Trophoblast cell (in vitro differentiated cells and primary cell): ENCODE measurements at regions not wholly inside any gene's neighbourhood (a gene's known extent, or its start where the extent isn't known, plus 50 kb on each side); places are given as distances from the start of the nearest gene placed in this dataset.

Source experiments
- DNase-seq, 2 donors: peaks; one replicate each; pipeline ENCODE4 v3.0.0-alpha.2; 2016
- H2AFZ ChIP-seq: 2 replicates; pipeline ENCODE4 v1.6.1; 2013; ENCODE audit warnings: low read length, moderate library complexity, mild to moderate bottlenecking; ENCODE audit not compliant: insufficient read depth, poor library complexity
- H2AK5ac ChIP-seq: 2 replicates; pipeline ENCODE4 v1.6.1; 2013; ENCODE audit warnings: mild to moderate bottlenecking, low read length
- H2BK120ac ChIP-seq: 2 replicates; pipeline ENCODE4 v1.6.1; 2013; ENCODE audit warnings: low read length, mild to moderate bottlenecking, moderate library complexity; ENCODE audit not compliant: insufficient read depth, poor library complexity
- H2BK12ac ChIP-seq: 2 replicates; pipeline ENCODE4 v1.6.1; 2013; ENCODE audit warnings: mild to moderate bottlenecking, low read length, moderate library complexity
- H2BK5ac ChIP-seq: 2 replicates; pipeline ENCODE4 v1.6.1; 2013; ENCODE audit warnings: low read length, low read depth, moderate library complexity, mild to moderate bottlenecking; ENCODE audit not compliant: poor library complexity
- H3K14ac ChIP-seq: 2 replicates; pipeline ENCODE4 v1.6.1; 2013; ENCODE audit warnings: mild to moderate bottlenecking, low read length
- H3K18ac ChIP-seq: 2 replicates; pipeline ENCODE4 v1.6.1; 2013; ENCODE audit warnings: mild to moderate bottlenecking, low read length
- H3K23ac ChIP-seq: 2 replicates; pipeline ENCODE4 v1.6.1; 2013; ENCODE audit warnings: low read length
- H3K27ac ChIP-seq: 2 replicates; pipeline ENCODE4 v1.5.1; 2013; ENCODE audit warnings: low read depth, mild to moderate bottlenecking, inconsistent platforms, low read length, moderate library complexity
- H3K27me3 ChIP-seq: 2 replicates; pipeline ENCODE4 v1.6.1; 2013; ENCODE audit warnings: inconsistent platforms, mild to moderate bottlenecking, low read length, moderate library complexity; ENCODE audit not compliant: insufficient read depth
- H3K36me3 ChIP-seq, 2 experiments: 1 replicate in 1 of 2; 2 replicates in 1 of 2; pipeline ENCODE4 v1.6.1; 2013; ENCODE audit warnings: low read length in 2 of 2, mild to moderate bottlenecking in 2 of 2, moderate library complexity in 1 of 2; ENCODE audit not compliant: insufficient read depth in 2 of 2, control insufficient read depth in 1 of 2
- H3K4ac ChIP-seq: 2 replicates; pipeline ENCODE4 v1.6.1; 2013; ENCODE audit warnings: low read depth, mild to moderate bottlenecking, low read length, moderate library complexity
- H3K4me1 ChIP-seq, 2 experiments: 1 replicate in 1 of 2; 2 replicates in 1 of 2; pipeline ENCODE4 v1.6.1; 2013; ENCODE audit warnings: low read length in 2 of 2, mild to moderate bottlenecking in 2 of 2, moderate library complexity in 1 of 2; ENCODE audit not compliant: insufficient read depth in 2 of 2, control insufficient read depth in 1 of 2
- H3K4me2 ChIP-seq: 2 replicates; pipeline ENCODE4 v1.6.1; 2013; ENCODE audit warnings: inconsistent platforms, mild to moderate bottlenecking, low read length, moderate library complexity
- H3K4me3 ChIP-seq: 2 replicates; pipeline ENCODE4 v1.5.1; 2013; ENCODE audit warnings: mild to moderate bottlenecking, low read depth, low read length, inconsistent platforms
- H3K79me1 ChIP-seq: one replicate; pipeline ENCODE4 v1.6.1; 2013; ENCODE audit warnings: low read length
- H3K79me2 ChIP-seq: 2 replicates; pipeline ENCODE4 v1.6.1; 2013; ENCODE audit warnings: low read length, mild to moderate bottlenecking; ENCODE audit not compliant: control insufficient read depth, insufficient read depth, poor library complexity
- H3K9ac ChIP-seq: 2 replicates; pipeline ENCODE4 v1.6.1; 2013; ENCODE audit warnings: mild to moderate bottlenecking, low read length
- H3K9me3 ChIP-seq: 2 replicates; pipeline ENCODE4 v1.6.1; 2013; ENCODE audit warnings: low read depth, mild to moderate bottlenecking, control low read depth, inconsistent platforms, low read length; ENCODE audit not compliant: insufficient read depth
- H4K12ac ChIP-seq: 2 replicates; pipeline ENCODE4 v1.6.1; 2013; ENCODE audit warnings: low read depth, mild to moderate bottlenecking, low read length, moderate library complexity
- H4K8ac ChIP-seq: 2 replicates; pipeline ENCODE4 v1.6.1; 2013; ENCODE audit warnings: low read depth, mild to moderate bottlenecking, low read length, moderate library complexity
- H4K91ac ChIP-seq: one replicate; pipeline ENCODE4 v1.6.1; 2013; ENCODE audit warnings: low read depth, mild to moderate bottlenecking, low read length, moderate library complexity
- WGBS: extraction: QIAGEN DNeasy Blood & Tissue Kit; methylation state at CpG from one replicate; pipeline ENCODE4 v1.1.7; 2013; ENCODE audit warnings: missing lambda C conversion rate; ENCODE audit not compliant: insufficient read length, insufficient coverage; ENCODE audit errors: extremely low coverage; 5-methylcytosine and 5-hydroxymethylcytosine counted together

DNA sequence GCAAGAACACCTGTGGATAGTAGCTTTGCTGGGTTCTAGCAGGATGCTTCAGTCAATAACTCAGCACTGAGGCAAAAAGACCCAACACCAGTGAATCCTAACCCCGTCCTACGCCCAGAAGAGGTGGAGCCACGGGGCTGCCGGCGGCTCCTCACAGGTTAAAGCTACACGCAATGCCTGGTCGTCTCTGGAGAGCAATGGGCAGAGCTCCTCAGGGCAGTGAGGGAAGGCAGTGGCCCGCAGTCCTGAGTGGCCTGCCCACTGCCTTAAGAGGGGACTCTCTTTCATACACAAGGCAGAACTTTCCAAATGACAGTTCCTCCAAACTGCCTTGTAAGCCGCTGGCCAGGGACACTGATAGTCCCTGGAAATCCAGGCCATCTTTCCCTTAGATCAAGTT, 244.2 kb upstream of the IRX2 start:
- H3K9me3 ChIP-seq, result no peaks in the 10 kb centered on the region
- no CpG with 5 or more reads among the region's 9 CpGs for WGBS
- H2BK12ac ChIP-seq, result no peak overlapping the region
- H2AFZ ChIP-seq, result no peak overlapping the region
- no peak overlapping the region for H3K18ac ChIP-seq
- H4K8ac ChIP-seq, result no peak overlapping the region
- H3K4me1 ChIP-seq, result peaks cover 7% of the 10 kb centered on the region in 2 experiments
- no peak overlapping the region for H4K91ac ChIP-seq
- no peak for DNase-seq
- no peaks in the 10 kb centered on the region for H3K36me3 ChIP-seq
- no peak overlapping the region for H3K4me2 ChIP-seq
- no peaks in the 10 kb centered on the region for H3K79me2 ChIP-seq
- H3K27me3 ChIP-seq, result no peaks in the 10 kb centered on the region
- H2BK120ac ChIP-seq, result no peak overlapping the region
- no peak overlapping the region for H3K4ac ChIP-seq
- no peak overlapping the region for H2BK5ac ChIP-seq
- H3K27ac ChIP-seq, result no peak overlapping the region
- H3K79me1 ChIP-seq, result no peaks in the 10 kb centered on the region
- H3K4me3 ChIP-seq, result no peak overlapping the region
- H3K23ac ChIP-seq, result no peak overlapping the region
- H2AK5ac ChIP-seq, result no peak overlapping the region
- H3K9ac ChIP-seq, result peak overlapping the region; percentile 36
- no peak overlapping the region for H3K14ac ChIP-seq
- no peak overlapping the region for H4K12ac ChIP-seq

GRCh38 chr5:2995035-2995434, 243.6 kb upstream of the IRX2 start:
- H2BK120ac ChIP-seq, result no peak overlapping the region
- H3K79me1 ChIP-seq, result no peaks in the 10 kb centered on the region
- H3K27ac ChIP-seq, result no peak overlapping the region

DNA sequence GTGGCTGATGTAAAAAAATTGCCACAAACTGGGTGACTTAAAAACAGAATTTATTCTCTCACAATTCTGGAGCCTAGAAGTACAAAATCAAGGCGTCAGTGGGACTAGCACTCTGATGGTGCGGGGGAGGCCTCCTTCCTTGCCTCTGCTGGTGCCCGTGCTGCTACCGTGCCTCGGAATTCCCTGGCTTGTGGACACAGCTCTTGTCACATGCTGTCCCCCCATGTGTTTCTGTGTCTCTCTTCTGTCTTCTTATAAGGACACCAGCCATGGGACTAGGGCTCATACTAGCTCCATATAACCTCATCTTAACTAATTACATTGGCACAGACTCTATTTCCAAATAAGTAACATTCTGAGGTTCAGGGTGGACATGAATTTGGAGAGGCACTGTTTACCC, 242.3 kb upstream of the IRX2 start:
- DNase-seq, result no peak
- no peak overlapping the region for H3K23ac ChIP-seq
- H2AFZ ChIP-seq, result no peak overlapping the region
- H3K4ac ChIP-seq, result no peak overlapping the region
- no peak overlapping the region for H4K8ac ChIP-seq
- no peaks in the 10 kb centered on the region for H3K79me1 ChIP-seq
- H4K12ac ChIP-seq, result no peak overlapping the region
- whole genome bisulfite sequencing, result no CpG with 5 or more reads among the region's 5 CpGs
- no peaks in the 10 kb centered on the region for H3K9me3 ChIP-seq
- no peak overlapping the region for H3K4me3 ChIP-seq
- no peak overlapping the region for H2AK5ac ChIP-seq
- H4K91ac ChIP-seq, result no peak overlapping the region
- no peak overlapping the region for H3K18ac ChIP-seq
- peaks cover 7% of the 10 kb centered on the region in 2 experiments for H3K4me1 ChIP-seq
- H3K36me3 ChIP-seq, result no peaks in the 10 kb centered on the region
- no peak overlapping the region for H2BK120ac ChIP-seq
- no peaks in the 10 kb centered on the region for H3K27me3 ChIP-seq
- no peak overlapping the region for H2BK12ac ChIP-seq
- no peak overlapping the region for H3K14ac ChIP-seq
- H3K4me2 ChIP-seq, result no peak overlapping the region
- no peak overlapping the region for H3K27ac ChIP-seq
- H3K79me2 ChIP-seq, result no peaks in the 10 kb centered on the region
- no peak overlapping the region for H2BK5ac ChIP-seq
- H3K9ac ChIP-seq, result no peak overlapping the region

More at GRCh38 chr5:2995035-2995434, 243.6 kb upstream of the IRX2 start:
- Histone ChIP-seq H3K4me3 (no peak overlapping the region), H2BK5ac (no peak overlapping the region), H3K4me1 (peaks cover 7% of the 10 kb centered on the region in 2 experiments), H3K36me3 (no peaks in the 10 kb centered on the region), H3K23ac (no peak overlapping the region), H4K91ac (no peak overlapping the region), H3K18ac (no peak overlapping the region), H3K79me2 (no peaks in the 10 kb centered on the region), H2AFZ (no peak overlapping the region), H3K4me2 (no peak overlapping the region), H4K8ac (no peak overlapping the region), H3K9ac (no peak overlapping the region), H3K27me3 (no peaks in the 10 kb centered on the region), H3K4ac (no peak overlapping the region), H3K14ac (no peak overlapping the region), H2BK12ac (no peak overlapping the region), H4K12ac (no peak overlapping the region), H3K9me3 (no peaks in the 10 kb centered on the region), H2AK5ac (no peak overlapping the region)
- no CpG with 5 or more reads among the region's 5 CpGs for WGBS
- DNase-seq, result no peak

- Histone ChIP-seq H2BK12ac (no peak overlapping the region), H3K14ac (no peak overlapping the region), H3K9me3 (no peaks in the 10 kb centered on the region), H4K12ac (no peak overlapping the region), H3K27ac (no peak overlapping the region), H3K9ac (no peak overlapping the region), H3K4me1 (peaks cover 7% of the 10 kb centered on the region in 2 experiments), H3K4me2 (no peak overlapping the region), H2AK5ac (no peak overlapping the region), H2BK120ac (no peak overlapping the region), H2AFZ (no peak overlapping the region), H3K4me3 (no peak overlapping the region), H3K79me1 (no peaks in the 10 kb centered on the region), H3K18ac (no peak overlapping the region), H3K4ac (no peak overlapping the region), H3K79me2 (no peaks in the 10 kb centered on the region), H2BK5ac (no peak overlapping the region), H3K27me3 (no peaks in the 10 kb centered on the region), H3K36me3 (no peaks in the 10 kb centered on the region), H4K8ac (no peak overlapping the region), H3K23ac (no peak overlapping the region), H4K91ac (no peak overlapping the region)
- no peak for DNase-seq
- whole genome bisulfite sequencing, result no CpG with 5 or more reads among the region's 10 CpGs
Measured at GRCh38 chr5:2993301-2993700, 241.8 kb upstream of the IRX2 start.
